OCI-M1 (cell line): ENCODE measurements at regions not wholly inside any gene's neighbourhood (a gene's known extent, or its start where the extent isn't known, plus 50 kb on each side); places are given as distances from the start of the nearest gene placed in this dataset.

Source experiments
- DNase-seq: peaks from one replicate; lab custom pipeline; 2025; lab: John Stamatoyannopoulos, UW

DNA sequence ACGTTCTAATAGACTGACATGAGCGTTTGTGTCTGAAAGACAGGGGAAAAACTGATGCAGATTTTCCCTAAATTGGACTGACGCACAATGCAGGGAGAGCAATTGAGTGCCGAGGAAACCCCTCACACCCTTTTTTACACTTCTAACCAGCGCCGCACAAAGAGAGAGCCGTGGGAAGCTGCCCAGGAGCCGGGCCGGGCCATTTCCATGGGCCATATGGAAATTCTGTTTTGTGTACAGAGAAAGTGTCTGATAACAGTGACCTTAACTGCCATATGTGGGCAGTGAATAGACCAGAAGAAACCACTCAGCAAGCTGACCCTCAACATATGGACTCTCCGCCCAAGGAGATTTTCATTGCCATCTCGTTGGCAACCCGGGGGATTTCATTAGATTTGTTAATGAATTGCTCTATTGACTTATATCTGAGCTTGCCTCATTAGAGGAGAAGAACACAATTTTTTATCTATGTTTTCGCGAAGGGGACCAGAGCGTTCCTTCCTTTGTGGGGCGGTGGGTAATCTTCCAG lies 225.9 kb upstream of the IRX3 start:
- DNase-seq: no peak

DNA sequence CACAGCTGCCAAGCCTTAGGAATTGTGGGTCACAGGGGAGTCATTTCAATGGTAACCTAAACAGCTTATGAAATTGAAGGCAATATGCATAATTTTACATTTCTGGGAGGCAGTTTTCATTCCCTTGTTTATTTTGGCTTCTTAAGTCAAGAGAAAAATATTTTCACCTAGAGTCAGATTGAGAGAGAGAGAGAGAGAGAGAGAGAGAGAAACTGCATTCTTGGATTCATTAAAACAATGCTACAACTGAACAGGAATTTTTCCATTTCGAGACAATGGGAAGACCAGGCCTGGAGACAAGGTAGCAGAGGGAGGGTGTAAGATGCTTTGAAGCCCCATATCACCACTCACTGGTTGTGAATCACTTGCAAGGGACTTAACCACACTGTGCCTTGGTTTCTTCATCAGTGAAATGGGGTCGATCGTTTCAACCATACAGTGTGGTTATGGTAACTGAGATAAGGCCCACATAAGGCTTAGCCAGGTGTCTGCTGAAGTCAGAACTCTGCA lies 224.7 kb upstream of the IRX3 start:
- DNase-seq: no peak

DNA sequence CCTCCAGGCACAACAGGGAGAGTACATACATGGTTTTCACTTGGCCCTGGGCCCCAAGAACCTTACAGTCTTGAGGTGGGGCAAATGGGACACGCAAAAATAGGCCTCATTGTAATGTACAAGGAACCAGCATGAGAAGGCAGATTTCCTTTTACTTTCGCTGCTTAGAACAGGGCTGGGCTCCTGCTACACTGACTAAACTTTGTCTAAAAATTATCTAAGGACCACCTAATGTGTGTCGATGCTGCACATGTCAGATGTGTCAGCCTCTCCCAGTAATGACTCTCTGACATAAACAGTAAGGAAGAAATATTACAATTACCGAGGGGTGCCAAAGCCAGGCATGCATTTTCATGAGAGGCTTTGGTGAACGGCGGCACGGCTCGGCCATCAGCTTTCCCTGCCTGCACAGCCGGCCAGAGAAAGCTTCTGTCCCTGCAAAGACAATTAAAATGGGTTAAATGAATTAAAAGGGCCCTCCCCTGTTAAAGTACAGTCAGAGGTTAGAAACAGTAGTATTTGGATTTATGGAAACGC lies 224.2 kb upstream of the IRX3 start:
- DNase-seq: no peak

DNA sequence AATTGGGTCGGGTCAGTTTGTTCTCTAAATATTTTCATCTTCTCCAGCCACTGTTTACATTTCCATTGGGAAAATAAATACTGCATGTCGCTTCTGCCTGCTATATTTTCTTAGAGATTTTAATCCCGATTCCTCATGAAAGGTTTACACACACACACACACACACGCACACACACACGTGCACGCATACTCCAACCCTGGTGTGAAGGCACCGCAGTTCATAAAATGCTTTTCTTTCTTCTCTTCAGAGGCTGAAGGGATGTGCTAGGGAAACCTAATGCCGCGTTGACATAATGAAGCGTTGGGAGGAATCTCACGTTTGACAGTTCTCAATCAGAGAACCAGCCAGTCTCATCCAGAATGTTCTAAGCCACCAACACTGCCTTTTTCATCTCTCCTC lies 222.9 kb upstream of the IRX3 start:
- DNase-seq: no peak

DNA sequence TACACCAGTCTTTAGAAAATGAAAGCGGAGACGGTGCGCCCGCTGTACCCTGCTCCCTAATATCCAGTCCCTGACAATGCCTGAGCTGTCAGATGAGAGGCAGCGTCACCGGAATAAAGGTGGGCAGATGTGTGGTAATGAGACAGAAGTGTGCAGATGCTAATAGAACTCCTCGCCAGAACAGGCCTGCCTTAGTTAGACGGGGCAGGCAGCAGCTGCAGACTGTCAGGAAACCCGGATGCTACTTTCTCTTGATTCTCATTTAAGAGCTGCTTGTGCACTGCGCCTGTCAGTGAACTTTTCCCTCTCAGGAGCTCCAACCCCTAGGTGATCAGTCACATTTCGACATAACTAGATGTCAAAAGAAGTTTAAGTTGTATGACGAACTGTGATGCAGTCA lies 221.8 kb upstream of the IRX3 start:
- DNase-seq: no peak

DNA sequence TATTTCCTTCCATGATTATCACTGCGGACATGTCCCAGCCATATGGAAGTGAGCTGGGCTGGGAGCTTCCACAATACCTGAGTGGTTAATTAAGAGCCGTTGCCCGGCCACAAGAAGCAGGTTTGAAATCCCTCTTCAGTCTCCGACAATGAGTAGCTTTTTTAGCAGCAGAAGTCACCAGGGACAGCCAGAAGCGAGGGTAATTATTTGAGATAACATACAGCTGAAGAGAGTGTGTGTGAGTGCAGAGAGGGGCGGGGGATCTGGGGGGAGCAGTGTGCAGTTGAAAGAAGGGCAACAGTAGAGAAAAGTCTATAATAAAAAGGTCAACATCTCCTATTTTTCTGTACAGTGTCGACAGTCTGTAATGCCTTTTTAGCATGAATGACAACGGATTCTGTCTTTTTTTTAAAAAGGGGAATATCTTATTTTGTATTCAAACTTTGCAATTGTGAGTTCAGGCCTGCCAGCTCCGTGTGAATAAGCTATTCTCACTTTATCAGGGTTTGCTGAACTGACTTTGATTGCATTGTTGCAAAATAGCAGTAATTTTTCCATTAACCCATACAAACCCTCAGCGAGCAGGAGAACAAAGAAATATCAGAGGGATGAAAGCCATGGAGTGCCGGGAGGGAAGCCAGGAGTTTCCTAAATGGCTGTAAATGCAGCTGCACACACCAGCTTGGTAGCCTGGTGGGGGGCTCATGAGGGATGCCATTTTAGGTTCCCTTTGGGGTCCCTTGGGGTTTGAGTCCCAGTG lies 220.3 kb upstream of the IRX3 start:
- DNase-seq: no peak

DNA sequence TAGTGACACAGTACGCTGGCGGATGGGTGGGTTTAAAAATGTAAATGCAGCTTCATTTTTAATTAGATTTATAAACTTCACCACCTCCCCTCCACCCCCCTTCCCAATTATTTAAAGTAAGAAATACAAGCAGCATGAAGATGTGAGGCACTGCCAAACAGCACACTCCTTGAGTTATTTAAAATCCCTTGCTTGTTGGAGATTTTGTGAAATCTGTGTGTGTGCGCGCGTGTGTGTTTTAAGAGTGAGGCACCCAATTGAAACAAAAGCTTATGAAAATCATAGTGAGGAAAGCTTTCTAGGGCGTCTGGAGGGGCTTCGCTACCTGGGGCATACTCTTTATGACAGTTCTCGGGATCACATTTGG lies 219.6 kb upstream of the IRX3 start:
- no peak for DNase-seq

DNA sequence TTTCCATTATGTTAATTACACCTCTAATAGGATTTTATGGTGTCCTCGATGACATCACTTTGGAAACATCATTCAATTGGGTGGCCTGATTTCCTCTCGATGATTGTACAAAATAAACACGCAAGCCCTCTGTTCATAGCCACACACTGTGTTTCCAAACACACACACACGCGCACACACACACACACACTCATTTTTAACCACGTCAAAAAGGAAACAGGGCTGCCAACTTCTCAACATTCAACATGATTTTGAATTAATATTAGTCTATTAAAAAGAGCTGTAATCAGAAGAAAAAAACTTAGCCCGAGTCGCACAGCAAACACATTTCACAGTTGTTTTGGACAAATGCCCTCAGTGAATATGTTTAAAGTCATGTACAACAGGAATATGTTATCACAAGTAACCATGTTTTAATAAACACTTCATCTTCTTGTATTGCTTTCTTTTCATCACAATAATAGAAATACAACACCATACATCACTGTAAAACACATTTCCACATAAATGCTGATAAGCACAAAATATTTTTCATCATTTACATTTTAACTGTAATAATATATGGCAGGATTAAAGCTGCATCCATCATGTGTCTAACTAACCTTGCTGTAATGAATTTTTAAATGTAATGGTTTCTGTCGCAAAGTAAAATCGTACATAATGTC lies 219.1 kb upstream of the IRX3 start:
- no peak for DNase-seq

DNA sequence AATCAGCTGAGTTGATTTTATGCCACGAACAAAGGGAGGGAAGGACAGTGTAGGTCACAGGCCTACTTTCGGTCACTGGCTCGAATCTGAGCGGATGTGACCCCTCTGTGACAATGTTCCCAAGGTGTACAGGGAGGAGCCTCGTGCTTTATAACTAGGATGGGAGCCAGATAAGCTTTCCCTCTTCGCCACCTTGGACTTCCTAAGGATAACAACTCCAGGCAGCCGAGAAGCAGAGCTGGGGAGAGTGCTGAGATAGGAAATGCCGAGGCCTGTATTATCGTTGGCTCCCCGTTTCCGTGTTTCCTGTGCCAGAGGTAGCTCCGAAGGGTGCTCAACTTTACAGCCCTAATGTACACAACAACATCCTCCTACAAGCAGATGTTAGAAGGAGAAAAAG lies 217.8 kb upstream of the IRX3 start:
- no peak for DNase-seq

DNA sequence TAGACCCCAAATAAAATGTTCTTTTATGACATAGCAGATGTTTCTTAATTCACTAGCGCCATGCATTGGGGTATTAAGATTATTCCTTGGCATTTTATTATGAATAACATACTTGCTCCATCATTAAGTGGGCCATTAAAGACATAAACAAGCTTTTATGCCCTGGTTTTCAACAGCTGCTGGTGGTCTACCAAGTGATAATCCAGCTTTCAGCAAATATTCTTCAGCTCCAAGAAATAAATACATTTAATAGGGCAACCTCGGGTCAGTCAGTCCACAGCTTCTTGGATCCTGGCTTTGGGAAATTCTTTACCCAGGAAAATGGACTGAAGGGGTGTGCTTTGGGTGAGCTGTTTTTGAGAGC lies 217.3 kb upstream of the IRX3 start:
- DNase-seq: no peak

DNA sequence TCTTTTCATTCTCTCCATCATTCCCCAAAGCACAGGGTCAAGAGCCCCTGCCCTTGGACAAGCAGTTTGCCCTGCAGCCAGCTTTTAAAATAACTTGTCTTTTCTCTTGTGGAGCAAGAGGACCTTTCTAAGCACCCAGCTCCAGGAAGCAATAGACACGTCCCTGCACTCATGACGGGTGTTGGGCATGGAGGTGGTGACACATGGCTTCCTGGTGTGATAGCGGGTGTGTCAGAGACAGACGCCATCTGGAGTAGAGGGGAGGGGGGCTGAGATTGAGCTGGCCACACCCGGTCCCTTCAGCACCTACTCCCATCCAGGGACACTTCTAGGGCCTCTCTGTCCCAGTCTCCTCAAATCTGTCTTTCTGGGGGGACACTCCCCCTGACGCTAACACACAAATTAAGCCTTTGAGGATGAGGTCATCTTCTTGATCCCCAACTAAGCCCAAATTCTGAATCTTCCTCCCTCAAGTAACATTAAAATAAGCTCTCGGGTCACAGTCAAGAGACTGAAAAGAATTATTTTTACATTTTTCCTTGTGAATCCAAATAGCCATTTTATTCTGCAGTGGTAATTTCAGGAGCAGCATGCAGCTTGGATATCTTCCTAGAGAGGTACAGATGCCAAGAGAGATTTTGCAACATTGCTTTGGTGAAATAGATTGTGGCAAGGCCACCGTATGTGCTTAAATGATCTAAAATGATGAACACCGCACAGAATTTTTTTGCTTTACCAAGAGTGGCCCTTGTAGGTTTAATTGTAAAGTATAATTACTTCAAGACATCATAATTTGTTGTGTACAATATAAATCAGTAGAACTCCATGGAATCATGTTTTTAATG lies 216.6 kb upstream of the IRX3 start:
- DNase-seq: no peak

DNA sequence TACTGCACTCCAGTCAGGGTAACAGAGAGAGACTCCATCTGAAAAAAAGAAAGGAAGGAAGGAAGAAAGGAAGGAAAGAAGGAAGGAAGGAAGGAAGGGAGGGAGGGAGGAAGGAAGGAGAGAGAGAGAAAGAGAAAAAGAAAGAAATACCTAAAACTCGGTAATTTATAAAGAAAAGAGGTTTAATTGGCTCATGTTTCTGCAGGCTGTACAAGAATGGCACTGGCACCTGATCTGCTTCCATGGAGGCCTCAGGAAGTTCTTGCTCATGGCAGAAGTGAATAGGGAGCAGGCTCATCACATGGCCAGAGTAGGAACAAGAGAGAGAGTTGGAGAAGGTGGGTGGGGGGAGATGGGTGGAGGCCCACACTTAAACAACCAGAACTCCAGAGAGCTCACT lies 215.2 kb upstream of the IRX3 start:
- DNase-seq: no peak

DNA sequence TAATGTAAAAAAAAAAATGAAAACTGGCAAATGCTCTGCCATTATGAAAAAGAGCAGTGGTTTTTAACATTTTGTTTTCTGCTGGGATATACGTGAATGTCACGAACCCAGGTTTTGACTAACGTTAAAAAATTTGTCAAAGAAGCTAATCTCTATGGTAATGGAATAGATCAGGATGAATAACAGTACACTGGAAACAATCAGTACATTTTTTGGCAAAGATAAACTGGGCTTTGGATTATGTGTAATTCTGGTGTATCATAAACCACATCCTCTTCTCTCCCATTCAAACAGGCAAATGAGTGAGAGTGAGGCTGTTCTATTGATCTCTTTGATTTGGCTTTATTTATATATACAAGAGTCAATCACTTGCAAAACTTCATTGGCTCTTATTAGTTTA lies 207.0 kb upstream of the IRX3 start:
- DNase-seq: no peak

DNA sequence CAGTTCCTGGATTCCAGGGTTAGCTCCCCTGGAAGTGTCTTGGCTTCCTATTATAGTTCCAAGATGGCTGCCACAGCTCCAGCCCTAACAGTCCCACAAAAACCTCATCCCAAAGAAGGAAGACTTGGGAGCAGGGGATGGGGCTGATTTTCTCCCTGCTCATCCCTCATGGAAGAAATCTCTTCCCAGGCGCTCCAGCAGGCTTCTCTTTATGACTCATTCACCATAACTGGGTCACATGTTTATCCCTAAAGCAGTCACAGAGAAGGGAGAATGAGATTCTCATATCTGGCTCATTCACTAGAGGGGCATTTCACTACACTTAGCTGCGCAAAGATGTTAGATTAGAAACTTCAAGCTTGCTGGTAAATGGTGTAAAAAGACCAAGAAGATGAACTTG lies 206.5 kb upstream of the IRX3 start:
- DNase-seq: no peak

DNA sequence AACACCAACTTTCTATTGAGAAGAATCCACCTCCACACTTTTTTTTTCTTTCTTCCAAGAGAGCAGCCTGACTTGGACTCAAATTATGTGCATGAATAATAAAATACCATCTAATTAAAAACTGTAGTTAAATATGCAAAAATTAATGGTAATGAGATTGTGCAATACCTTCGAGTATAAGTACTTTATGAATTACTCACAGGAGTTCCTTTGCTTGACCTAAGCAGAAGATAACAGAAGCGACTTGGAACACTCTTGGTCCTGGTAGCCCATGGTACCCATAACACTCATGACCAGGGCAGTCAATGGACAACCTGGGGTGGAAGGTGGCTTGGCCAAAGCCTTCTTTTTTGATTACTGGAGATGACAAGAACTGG lies 203.5 kb upstream of the IRX3 start:
- DNase-seq: no peak

DNA sequence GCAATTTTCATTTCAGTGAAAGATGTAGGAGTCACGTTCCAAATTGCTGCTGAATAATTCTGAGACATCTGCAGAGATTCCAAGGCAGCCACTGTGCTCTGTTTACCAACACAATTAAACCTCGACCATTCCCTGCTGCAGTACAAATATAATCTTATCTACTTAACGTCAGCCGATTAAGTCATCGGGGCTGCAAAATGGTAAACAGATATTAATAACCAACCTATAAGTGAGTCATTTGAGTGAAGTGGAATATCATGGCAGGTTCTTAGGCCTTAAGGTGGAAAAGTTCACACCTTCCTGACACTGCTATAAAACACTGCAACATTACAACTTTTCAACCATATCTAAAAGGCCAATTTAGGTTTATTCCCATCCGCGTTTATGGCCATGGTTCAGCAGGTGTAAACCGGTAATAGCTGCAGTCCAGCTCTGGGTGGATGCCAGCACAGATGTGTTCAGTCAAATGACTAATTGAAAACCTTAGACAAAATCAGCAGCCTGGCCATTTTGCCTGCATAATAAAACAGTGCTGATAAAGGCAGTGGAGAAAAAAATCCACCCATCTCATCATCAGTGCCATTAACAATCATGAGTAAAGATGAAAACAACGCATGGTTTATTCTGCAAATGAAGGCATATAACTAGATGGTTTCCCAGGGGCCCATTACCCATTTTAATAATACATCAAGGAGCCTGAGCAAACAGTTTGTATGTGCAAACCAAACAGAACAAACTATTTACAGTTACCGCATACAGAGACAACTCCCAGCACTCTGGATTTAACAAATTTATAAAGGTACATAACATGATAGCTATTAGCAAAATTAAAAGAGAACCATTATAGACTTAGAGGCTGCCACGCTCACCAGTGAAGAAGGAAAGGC lies 202.9 kb upstream of the IRX3 start:
- DNase-seq: no peak

DNA sequence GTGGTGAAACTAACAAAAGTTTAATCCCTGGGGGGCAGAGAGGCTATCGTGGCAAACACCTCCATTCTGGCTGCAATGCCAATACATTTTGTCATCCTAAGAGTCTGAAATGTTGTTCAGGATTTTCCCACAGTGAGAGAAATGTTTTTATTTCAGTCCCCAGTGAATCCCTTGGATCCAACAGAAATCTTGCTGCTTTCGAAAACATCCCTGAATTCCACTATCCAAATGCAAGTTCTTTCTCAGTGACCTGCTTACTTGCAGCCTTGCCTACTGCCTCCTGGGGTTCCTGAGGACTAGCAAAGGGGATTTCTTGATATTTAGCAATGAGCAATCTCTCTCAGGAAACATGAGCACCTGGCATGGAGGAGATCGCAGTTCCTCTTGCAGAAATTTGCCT lies 202.1 kb upstream of the IRX3 start:
- no peak for DNase-seq

DNA sequence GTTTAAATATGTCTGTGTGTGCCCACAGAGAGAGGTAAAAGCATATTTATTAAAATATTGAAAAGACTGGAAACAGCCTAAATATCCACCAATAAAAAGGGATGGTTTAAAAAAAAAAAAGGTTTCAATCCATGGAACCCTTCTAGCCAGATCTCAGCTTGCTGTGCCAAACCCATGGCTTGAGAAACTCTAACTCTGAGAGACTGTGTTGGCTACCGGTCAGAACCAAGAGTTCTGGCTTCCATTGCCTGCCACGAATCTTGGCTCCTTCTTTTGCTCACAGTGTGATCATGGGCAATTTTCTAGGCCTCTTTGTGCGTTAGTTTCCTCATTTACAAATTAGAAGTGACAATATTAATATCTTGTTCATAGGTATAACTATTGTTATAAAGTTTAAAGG lies 201.3 kb upstream of the IRX3 start:
- no peak for DNase-seq

DNA sequence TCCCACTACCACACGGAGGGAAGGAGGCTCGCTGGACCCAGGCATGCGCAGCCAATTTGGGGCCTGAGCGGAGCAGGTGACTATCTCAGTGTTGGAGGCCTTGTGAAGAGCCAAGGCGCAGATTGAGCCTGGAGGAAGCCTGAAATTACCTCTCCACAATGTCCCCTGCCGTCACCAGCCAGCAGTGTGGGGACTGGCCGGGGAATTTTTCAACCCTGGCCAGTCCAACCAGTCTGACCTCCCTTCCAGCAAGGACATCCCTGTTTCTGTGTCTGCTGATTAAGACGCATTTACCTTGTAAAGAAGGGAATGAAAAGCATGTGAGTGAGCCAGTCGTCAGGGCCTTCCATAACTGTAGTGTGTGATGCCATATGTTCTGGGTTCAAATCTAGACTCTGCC lies 198.1 kb upstream of the IRX3 start:
- DNase-seq: no peak

DNA sequence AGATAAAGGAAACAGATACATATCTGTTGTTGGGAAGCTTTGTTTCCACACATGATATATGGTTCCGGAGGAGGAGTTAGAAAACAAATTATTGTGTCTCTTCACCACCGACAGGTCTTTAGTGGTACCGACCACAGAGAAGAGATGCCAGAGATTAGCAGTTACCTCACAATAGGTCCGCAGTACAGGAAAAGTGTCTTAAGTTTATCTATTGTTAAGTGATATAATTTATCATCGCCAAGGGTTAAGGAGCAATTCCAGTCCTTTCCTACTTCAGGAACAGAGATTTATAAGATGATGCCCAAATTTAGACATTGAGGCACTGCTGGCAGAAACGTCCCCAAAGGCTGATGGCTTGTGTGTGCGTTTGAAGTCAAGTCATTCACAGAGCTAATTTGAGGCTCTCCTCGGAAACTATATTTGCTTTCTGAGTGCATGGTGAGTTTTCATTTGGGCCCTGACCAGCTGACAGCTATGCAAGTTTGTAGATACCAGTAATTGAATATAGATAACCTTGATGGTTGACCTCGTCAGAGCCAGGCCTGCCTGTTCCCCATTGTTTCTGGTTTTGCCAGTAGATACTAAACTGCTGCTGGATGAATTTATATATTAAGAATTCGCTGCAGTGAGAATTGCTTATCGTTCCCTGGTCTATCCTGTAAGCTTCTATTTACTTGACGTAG lies 196.4 kb upstream of the IRX3 start:
- DNase-seq: no peak

DNA sequence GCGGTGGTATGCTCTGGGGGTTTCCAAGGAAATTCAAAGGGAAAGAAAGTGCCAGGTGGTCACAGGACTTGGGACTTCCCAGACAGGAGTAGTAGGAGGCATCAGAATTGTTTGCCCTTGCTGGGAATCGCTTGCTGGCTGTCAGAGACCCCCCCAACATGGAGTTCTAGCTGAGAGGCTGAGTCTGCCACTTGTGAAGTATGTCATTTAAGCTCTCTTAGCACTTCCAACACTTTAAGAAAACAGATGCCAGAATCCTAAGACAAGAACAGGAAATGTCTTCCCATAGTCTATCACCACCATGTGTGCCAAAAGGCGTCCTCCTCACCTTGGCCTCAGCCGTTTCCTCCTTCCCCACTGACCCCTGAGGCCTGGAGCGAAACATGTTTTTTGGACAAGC lies 193.8 kb upstream of the IRX3 start:
- DNase-seq: no peak
